HuH-7 (cell line): ENCODE measurements at regions not wholly inside any gene's neighbourhood (a gene's known extent, or its start where the extent isn't known, plus 50 kb on each side); places are given as distances from the start of the nearest gene placed in this dataset.
"Not testable (repeated sequence)": the region's sequence is repeated elsewhere in the genome, so short reads cannot be mapped to it uniquely, and the experiment has no call there.

ENCODE experiments used
- DNase-seq: peaks from one replicate; pipeline ENCODE4 v3.0.0; 2011; ENCODE audit warnings: low spot score

- no peak for DNase-seq
Measured at GRCh38 chr5:105917189-105917588, 1753.5 kb downstream of the EFNA5 start.

- DNase-seq, result no peak
Measured at GRCh38 chr5:105907016-105907415, 1763.7 kb downstream of the EFNA5 start.

- no peak for DNase-seq
Measured at GRCh38 chr5:105905392-105905791, 1765.3 kb downstream of the EFNA5 start.

DNA sequence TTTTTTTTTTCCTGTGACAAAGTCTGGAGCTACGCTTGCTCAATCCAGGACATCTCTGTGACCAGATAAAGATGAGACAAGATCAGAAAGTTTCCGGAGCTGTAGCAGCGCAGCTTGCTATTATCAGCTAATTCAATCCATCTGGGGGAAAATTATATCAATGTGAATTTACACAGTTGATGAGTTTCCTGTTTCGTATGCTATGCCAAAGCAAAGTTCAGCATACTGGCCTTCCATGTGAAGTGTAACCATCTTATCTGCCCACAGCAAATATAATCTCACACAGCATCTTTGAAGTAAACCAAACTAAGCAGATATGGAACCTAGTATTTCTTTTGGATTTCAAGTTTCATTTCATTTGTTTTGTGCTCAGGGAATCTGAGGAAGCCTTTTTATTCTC lies 1767.7 kb downstream of the EFNA5 start:
- no peak for DNase-seq

- no peak for DNase-seq
Measured at GRCh38 chr5:105899726-105900125, 1771.0 kb downstream of the EFNA5 start.

GRCh38 chr5:105898183-105898582 lies 1772.6 kb downstream of the EFNA5 start:
- no peak for DNase-seq

GRCh38 chr5:105885266-105885665 lies 1785.5 kb downstream of the EFNA5 start:
- DNase-seq, result no peak

- DNase-seq, result no peak
Measured at GRCh38 chr5:105882956-105883481, 1787.7 kb downstream of the EFNA5 start.

GRCh38 chr5:105878402-105878801 lies 1792.3 kb downstream of the EFNA5 start:
- no peak for DNase-seq

- no peak for DNase-seq
Measured at GRCh38 chr5:105877592-105877991, 1793.1 kb downstream of the EFNA5 start.

- no peak for DNase-seq
Measured at GRCh38 chr5:105874316-105874715, 1796.4 kb downstream of the EFNA5 start.

DNA sequence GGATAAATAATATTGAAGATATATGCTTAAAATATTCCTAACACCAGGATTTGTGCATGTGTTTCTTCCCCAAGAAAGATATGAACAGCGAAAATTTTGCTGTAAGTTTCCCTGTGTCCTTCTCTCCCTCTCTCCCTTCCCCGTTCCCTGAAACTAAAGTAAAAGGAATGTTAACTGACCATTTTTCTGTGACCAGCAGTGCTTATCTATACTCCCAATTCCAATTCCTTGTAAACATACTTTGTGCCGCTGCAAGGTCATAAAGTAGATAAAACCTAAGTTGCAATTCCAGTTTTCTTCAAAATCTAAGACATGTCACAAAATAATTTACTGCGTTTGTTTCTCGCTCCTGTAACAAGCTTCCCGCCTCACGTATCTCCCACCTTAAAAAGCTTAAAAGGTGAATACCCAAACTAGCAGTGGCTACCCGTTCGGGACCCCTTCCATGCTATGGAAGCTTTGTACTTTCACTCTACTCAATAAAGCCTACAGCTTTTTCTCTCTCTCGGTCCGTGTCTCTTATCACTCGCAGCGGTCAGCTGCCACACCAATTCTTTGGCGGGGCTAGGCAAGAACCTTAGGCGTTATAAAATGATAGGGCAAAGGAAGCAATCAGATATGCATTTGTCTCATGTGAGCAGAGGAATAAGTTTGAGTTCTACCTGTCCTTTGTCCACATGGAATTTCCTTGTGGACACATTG lies 1798.0 kb downstream of the EFNA5 start:
- no peak for DNase-seq

GRCh38 chr5:105868038-105868780 lies 1802.5 kb downstream of the EFNA5 start:
- DNase-seq, result no peak

DNA sequence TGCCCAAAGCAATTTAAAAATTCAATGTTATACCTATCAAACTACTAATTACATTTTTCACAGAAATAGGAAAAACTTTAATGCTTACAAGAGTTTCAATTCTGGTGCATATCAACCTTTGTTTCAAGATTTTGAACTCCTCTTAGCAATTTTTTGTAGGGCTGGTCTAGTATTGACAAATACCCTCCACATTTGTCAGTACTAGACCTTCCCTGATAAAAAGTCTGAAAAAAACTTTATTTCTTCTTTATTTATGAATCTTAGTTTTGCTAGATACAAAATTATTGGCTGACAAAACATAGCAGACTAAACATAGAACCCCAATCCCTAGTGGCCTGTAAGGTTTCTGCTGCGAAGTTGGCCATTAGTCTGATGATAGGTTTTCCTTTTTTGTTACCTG lies 1804.9 kb downstream of the EFNA5 start:
- DNase-seq, result no peak

DNA sequence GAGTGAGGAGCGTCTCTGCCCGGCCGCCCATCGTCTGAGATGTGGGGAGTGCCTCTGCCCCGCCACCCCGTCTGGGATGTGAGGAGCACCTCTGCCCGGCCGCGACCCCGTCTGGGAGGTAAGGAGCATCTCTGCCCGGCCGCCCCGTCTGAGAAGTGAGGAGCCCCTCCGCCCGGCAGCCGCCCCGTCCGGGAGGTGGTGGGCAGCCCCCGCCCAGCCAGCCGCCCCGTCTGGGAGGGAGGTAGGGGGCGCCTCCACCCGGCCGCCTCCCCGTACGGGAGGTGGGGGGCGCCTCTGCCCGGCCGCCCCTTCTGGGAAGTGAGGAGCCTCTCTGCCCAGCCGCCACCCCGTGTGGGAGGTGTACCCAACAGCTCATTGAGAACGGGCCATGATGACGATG lies 1811.4 kb downstream of the EFNA5 start:
- not testable (repeated sequence) for DNase-seq

GRCh38 chr5:105849701-105850100 lies 1821.0 kb downstream of the EFNA5 start:
- no peak for DNase-seq

DNA sequence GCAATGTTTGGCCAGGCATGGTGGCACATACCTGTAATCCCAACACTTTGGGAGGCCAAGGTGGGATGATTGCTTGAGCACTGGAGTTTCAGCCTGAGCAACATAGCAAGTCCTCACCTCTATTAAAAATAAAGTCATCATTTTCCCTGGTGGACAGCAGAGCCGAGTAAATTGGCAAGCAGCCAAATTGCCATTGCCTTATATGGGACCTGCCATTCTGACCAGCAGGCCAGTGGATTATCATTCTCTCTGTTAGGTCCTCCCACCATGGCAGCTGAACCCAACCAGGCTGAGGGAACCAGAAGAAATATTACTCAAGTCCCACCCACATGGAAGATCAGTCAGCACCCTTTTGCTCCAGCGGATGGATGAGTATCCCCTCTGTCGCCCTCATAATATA lies 1829.9 kb downstream of the EFNA5 start:
- no peak for DNase-seq

- no peak for DNase-seq
Measured at GRCh38 chr5:105836887-105837286, 1833.8 kb downstream of the EFNA5 start.

DNA sequence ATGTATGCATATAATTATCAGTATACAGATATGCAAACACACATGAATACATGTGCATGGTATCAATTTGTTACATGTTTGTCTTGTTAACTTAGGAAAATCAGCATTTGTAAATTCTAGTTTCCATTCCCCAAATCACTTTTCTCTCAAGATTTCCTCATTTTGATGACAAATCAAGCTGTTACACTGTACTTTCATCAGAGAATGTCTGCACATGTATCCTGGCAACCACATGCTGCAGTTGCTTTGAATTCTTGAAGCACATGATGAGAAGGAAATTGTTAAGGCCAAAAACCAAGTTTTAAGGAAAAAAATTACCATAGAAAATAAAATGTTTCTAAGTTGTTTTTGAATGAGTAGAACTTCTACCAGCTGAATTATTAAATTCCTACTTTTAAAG lies 1834.5 kb downstream of the EFNA5 start:
- no peak for DNase-seq

DNA sequence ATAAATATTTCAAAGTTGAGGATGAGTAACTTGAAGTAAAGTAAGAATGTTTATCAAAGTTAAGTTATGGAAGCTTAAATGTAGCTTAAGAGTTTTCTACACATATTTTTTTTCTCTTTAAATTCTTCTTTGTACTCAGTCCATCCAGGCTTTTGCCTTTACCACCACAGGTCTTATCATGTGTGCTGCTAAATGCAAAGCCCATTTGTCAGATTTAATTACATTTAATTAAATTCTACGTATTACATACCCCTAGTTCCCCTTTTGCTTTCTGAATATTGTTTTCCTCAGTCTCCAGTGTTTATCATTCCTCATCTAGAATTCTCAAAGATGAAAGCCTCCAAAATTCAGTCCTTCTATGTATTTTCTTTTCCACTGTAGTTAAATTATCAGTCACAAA lies 1841.9 kb downstream of the EFNA5 start:
- DNase-seq, result no peak

DNA sequence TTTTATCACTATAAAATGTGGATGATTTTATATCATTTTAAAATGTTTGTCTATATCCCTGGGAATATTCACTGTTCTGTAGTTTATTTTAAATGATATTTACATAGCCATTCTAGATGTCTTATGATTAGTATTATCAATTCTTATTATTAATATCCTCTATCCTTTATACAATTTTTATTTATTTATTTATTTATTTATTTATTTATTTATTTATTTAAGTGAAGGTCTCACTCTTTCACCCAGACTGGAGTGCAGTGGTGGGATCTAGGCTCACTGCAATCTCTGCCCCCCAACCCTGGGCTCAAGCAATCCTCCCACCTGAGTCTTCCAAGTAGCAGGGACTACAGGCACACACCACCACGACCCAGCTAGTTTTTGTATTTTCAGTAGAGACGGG lies 1848.9 kb downstream of the EFNA5 start:
- no peak for DNase-seq

DNA sequence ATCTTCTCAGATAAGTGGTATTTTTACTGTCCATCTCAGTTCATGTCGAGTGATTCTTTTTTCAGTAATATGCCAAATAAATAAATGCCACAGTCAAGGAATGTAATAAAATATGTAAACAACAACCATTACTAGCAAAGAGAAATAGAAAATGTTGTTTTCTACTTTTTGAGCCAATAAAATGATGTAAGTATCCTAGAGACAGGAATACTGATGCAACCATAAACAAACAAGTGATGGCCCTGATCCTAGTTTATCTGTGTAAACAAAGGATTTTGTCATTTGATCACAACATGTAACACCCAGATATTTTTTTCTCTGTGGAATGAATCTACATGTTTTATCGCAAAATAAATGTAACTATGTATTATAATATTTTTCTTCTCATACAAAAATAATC lies 1852.8 kb downstream of the EFNA5 start:
- no peak for DNase-seq

- DNase-seq, result no peak
Measured at GRCh38 chr5:105817416-105817815, 1853.3 kb downstream of the EFNA5 start.

DNA sequence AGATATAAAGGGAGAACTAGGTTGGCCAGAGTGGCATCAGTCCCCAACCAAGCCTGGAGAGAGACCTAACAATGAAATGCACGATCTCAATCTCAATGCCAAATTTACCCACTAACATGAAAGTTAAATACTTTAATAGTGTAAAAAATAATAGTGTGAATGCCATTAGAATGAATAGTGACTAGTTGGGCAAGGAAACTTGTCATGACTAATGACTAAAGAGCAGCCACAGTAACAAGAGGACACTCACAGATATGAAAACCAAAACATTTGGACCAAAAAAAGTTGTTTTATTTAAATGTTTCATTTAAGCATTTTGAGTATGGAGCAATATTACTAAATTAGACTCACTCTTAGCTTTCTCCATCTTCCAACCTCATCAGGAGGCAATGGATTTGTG lies 1853.8 kb downstream of the EFNA5 start:
- DNase-seq, result no peak
